ENCODE measurements at regions not wholly inside any gene's neighbourhood (a gene's known extent, or its start where the extent isn't known, plus 50 kb on each side); places are given as distances from the start of the nearest gene placed in this dataset.

DNA sequence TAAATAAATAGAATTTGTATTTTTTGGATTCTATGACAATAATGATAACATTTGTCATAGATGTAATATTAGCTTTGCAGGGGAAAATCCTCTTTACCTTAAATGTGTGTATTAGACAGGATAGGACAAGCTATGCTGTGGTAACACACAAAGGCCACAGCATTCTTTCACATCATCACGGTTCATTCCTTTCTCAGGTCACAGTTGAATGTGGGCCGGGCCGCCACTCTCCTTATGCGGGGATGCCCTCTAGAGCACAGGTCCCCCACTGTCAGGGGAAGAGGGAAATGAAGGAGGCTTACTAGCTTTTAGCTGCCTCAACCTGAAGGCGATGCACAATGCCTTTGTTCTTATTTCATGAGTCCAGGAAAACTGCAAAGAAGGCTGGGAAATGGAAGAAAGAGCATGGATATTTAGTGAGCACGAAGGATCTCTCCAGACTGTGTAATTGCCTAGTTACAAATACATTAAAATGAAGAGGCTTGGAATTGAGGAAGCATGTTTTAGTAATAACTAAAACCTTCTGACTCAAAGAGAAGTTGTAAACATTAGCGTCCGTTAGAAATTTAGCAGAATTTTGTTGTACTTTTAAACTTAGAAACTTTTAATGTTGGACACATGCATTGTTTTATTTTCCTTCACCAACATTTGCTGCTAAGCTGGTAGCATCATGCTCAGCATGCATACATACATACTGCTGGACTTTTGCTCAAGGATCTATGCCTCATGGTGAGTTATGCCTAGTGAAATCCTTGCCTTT lies 248.9 kb upstream of the FOXQ1 start:
- no peak for DNase-seq (ENCODE audit: low spot score)

DNA sequence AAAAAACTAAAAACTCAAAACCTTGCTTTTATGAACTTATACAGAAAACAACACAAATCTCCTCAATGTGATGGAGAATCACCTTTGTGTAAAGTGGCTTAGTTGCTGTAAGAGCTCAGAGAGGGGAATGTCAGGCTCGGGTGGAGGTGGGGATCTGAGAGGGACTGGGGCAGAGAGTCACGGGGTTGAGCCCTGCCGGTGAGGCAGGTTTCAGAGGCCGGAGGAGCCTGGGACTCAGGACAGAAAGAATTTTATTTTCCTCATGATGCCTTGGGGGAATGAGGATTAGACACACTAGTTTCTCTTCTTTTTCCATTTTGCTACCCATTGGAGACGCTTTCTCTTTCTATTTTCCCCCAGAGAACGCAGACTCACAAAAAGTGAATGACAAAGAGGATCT lies 252.3 kb upstream of the FOXQ1 start:
- no peak for DNase-seq (ENCODE audit: low spot score)

DNA sequence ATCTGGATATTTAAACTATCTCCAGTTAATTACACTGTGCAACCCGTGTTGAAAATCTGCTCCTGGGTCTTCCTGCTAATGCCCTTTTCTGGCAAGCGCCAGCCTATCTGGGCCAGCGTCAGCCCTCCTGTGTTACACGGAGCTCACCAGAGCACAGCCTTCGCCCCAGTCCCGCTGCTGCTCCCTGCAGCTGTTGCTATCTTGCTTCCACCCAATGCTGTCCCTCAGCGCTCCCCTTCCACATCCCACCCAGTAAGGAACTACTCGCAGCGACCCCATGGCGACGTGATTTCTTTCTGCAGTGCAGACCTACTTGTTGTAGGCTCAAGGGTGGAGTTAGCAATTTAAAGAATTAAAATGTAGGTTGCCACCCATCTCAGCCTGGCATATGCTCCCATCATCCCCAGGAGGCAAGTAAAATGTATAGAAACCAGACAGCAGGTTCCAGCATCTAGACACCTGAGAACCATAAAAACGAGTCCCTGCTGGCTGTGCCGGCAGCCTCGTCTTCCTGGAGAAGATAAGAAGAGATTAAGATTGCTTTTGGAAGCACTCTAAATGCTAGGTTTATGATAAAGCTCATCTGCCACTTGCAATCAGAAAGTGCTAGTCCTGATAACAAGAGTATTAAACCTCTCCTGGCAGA lies 254.3 kb upstream of the FOXQ1 start:
- DNase-seq (ENCODE audit: low spot score) = no peak

DNA sequence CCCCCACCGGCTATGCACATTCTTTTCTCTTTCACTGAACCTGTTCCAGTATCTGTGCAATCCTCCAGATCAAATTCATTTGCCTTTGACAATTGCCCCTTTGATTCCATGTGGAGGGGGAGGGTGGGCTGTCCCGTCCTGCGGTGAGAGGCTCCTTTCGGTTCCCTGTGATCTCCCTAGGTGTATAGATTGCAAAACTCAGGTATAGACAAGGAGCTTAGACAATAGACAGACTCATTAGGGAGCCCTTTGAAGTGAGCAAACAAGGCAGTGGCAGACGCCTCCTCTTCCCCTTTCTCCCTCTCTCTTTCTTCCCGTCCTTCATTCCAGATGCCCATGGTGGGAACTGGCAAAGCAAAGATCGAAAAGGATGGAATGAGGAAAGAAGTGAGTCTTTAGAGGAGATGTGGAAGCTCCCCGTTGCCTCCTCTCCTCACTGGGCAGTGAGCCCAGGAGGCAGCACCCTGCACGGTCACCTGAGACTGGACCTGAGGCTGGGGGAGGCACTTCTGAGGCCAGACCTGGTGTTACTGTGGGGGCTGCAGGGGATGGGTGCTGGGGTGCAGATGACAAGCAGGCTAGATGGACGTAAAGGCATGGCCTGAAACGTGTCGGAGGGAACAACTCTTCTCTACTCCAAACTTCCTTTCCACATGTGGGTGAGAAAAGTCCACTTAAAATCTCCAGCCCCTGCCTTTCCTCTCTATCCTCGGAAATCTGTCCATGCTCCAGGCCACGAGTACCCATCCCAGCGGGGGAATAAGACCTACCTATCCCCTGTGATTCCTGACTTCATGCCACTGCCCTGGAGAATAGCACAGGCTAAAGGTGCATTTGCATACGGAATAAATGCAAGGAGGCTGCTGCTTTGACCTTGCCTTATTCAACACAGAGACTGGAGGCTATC lies 256.6 kb upstream of the FOXQ1 start:
- no peak for DNase-seq (ENCODE audit: low spot score)

DNA sequence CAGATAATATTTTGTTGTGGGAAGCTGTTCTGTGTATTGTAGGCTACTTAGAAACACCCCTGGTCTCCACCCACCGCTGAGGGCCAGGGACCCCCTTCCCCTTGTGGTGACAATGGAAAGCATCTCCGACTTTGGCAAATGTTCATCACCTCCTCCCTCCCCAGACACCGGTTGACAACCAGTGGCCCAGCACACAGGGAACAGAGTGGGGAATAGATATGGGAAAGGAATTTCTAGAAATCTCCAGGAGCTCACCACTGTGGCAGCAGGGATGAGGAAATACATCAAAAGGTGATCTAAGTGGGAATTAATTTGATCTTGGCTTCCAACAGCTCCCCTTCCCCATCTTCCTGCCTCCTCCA lies 257.3 kb upstream of the FOXQ1 start:
- no peak for DNase-seq (ENCODE audit: low spot score)

DNA sequence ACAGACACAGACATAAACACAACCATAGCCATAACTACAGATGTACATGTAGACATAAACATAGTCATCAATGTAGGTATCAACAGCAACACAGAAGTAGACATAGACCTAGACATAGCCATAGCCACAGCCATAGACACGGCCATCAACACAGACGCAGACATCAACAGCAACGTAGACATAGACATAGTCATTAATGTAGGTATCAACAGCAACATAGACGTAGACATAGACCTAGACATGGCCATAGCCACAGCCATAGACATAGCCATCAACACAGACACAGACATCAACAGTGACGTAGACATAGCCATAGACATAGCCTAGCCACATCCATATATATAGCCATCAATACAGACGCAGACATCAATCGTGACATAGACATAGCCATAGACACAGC lies 258.3 kb upstream of the FOXQ1 start:
- DNase-seq (ENCODE audit: low spot score) = no peak

DNA sequence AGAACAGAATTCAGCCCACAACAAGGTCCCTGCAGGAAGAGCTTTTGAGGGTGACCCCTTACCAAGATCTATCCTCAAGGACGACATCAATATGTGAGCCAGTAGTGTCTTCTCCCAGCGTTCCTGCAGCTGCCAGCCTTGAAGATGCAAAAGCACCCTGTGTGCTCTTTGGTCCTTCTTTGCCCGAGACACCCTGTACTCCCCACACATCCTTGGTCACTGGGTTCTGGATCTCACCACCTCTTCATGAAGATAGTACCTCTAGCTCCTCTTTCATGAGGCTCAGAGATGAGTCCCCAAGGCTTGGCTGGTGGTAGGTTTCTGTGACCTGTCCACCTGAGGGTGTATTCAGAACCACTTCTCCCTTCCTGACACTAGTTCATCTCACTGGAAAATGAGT lies 259.6 kb upstream of the FOXQ1 start:
- no peak for DNase-seq (ENCODE audit: low spot score)

DNA sequence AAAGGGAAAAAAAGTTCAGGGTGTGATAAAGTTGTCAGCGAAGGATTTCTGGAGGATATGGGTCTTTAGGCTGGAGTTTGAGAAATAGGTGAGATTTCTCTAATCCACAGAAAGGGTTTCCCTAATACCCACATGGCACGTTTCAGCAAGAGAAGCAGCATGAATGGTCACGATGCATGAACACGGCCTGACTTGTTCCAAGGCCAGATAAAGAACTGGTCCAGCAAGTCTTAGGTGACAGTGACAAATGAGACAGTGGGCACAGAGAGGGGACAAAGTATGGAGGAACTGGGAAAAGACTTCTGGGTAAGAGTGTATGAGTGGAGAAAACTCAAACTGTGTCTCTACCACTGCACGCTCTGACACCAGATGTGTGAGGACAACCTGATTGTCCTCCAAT lies 262.0 kb upstream of the FOXQ1 start:
- DNase-seq (ENCODE audit: low spot score) = no peak

DNA sequence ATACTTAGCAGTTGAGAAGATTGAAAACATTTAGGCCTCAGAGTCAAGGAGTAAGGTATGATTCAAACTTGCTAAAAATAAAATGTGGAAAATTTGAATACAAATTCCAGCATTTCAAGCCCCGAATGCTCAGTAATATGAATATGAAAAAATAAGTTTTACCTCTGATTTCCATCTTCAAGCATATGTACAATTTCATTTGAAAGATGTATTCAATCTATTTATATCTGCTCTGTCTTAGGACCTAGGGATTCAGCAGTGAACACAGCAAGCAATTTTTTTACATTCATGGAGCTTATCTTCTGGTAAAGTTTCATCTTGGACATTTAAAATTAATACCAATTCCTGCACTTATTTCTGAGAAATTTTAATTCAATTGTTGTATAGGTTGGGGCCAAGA lies 262.7 kb upstream of the FOXQ1 start:
- no peak for DNase-seq (ENCODE audit: low spot score)

DNA sequence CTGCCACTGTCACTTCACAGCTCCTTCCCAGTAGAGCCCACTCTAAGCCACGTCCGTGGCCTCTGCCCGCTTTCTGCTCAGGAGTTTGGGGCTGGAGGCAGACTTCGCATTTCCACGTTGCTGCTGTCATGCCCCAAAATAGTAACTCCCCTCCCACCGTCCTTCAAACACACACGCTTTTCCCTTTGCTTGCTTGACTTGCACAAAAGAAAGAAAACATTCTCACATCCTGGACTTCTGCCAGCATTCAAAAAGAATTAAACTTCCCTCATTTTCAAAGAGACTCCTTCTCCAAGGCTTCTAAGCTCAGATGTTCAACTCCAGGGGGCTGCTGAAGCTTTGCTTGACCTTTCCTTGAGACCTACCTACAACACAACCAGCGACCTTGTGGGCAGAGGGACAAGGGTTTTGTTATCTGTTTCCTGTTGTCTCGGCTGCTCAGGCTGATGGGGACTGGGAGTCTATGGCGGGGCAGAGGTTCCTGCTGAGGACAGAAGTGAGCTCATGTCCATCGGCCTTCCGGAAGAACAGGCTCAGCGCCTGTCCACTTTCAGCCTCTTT lies 263.8 kb upstream of the FOXQ1 start:
- DNase-seq (ENCODE audit: low spot score) = no peak

DNA sequence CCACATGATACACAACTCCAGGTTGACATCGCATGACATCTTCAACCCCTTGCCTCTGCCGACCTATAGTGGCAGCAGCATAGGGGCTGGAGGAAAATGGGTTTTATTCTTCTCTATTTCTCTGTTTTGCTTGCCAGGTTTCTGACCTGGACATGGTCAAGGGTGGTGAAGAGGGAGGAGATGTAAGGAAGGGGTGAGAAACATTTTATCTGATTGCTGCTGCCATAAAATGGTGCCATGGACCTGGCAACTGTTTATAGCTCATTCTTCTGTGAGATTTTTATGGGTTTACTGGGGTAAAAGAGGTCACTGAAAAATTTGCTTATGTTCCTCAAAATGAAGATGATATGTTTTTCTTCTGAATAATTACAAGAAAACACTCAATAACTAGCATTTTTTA lies 266.7 kb upstream of the FOXQ1 start:
- DNase-seq (ENCODE audit: low spot score) = no peak

DNA sequence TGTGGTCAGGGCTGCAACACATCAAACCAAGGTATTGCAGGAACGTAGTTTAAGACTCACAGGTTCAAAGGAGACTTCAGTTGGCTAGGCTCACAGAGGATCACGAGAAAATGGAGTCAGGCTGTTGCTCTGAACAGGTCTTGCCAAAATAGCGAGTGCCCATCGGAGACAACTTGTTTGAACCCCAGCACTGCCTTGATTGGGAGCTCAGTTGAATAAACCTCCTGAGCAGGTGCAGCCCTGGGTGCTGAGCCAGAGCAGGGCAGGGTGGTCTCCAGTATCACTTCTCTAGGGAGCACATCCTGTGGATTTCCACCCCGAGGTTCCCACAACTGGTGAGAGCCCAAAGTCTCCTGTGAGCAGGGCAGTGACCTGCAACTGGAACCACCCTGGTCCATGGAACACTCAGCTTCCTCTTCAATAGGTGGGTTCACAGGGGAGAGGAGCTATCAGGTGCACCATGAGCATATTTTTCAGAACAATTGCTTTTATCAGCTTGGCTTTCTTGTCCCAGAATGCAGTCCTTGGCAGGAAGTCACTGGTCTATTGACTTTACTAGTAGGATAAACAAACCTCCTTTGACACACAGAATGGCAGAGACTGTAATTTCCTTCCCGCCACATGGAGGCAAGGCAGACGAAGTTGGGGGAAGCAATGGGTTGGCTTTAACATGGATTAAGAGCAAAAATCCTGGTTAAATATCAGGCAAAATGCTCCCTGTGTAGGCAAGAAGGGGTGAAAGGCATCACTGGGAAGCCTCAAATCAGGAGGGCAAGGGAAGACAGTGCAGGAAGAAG lies 267.7 kb upstream of the FOXQ1 start:
- no peak for DNase-seq (ENCODE audit: low spot score)

DNA sequence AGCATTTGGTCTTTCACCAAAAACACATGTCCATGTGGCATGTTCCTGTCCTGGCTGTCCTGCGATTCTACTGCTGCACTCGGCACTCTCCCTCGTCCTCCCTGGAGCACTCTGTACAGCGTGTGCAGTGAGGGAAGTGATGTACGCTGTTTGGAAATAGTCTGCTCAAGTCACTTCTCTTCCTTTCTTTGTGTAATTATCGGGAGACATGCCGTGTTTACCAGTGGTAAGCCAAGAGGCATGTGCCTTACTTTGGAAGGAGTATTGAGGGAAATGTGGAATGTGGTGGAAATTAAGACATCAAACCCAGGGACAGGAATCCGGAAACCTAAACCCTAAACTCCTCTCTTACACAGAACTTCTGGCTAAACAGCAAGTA lies 268.5 kb upstream of the FOXQ1 start:
- no peak for DNase-seq (ENCODE audit: low spot score)

DNA sequence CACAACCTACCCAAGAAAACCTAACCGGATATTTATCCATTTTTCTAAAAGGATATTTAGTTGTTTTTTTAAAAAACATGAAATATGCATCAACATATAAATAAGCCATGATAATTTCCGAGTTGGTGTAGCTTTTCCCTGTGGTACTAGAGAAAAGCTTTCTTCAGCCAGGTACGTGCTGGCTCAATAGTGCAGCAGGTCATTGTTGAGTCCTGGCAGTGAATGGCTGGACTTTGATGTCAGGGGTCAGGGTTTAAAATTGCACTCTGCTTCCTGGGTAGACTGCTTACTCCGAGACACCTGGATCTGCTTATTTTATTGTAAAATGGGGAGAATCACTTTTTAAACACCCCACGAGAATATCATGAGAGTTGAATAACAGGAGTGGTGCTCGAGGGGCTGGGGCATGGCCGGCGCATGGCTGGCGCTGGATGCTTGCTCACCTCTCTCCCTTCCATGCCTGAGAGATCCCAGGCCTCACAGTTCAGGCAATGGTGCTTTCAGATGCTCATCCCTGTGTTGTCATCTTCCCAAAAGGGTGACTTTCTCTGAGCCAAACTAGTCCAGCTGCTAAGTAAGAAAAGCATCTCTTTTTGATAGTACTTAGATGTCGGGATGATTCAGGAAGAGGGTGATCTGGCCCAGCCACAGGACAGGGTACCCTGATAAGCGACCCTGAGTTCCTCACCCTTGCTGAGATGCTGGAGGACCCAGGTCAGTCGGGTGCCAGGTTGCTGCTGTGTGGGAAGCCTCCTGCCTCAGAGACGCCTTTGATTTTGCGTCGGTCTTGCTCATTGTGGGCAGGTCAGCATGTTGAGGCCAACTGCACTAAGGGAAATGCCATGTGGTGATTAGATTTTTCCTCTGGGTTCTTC lies 269.1 kb upstream of the FOXQ1 start:
- DNase-seq (ENCODE audit: low spot score) = no peak

DNA sequence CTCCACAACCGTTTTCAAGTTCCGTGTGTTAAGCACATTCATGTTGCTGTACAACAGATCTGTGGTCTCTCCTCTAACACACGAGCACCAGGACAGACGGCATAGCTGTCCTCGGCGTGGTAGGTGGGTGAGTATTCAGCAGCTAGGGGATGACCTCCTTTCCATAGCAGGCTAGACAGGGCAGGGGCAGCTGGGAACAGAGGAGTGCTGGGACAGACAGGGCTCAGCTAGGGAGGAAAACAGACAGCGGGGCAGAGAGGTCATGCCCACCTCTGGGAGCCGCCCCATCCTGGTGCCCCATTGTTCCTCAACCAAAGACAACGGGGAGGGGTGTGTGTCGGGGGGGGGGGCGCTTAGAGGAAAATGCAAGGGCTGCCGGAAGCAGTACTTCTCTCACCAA lies 271.5 kb upstream of the FOXQ1 start:
- DNase-seq (ENCODE audit: low spot score) = no peak

DNA sequence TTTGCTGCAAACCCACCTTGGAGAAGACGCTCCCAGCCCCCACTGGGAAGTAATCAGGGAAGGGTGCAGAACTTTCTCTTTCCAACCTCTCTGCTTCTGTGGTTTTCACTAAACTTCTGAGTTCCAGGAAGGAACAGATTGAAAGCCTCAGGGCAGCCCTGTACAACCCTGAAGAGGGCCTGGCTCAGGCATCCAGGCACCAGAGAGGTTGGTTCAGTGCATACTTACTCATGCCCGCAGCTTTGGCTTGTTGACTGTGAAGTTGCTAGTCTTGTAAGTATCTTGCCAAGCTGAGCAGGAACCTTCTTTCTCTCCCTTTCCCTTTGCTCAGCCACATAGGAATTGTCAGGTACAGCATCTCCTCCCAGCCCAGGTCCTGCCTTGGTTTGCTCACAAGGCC lies 272.2 kb upstream of the FOXQ1 start:
- DNase-seq (ENCODE audit: low spot score) = no peak

DNA sequence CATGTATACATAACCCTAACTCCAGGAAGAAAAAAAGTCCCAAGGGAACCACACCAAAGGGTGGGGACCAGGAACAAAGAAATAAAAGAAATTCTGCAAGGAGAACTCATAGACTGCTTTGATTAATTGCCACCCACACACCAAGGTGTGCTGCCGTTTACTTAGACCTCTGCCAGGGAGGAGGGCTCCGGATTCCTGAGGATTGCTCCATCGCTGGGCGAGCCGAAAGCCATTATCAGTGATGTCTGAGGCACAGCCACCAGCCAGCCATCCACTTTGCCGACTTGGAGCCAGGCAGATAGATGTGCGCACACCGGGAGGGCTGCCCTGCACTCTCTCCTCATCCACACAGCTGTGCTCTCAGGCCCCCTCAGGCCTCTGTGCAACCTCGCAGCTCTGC lies 272.7 kb upstream of the FOXQ1 start:
- DNase-seq (ENCODE audit: low spot score) = no peak

DNA sequence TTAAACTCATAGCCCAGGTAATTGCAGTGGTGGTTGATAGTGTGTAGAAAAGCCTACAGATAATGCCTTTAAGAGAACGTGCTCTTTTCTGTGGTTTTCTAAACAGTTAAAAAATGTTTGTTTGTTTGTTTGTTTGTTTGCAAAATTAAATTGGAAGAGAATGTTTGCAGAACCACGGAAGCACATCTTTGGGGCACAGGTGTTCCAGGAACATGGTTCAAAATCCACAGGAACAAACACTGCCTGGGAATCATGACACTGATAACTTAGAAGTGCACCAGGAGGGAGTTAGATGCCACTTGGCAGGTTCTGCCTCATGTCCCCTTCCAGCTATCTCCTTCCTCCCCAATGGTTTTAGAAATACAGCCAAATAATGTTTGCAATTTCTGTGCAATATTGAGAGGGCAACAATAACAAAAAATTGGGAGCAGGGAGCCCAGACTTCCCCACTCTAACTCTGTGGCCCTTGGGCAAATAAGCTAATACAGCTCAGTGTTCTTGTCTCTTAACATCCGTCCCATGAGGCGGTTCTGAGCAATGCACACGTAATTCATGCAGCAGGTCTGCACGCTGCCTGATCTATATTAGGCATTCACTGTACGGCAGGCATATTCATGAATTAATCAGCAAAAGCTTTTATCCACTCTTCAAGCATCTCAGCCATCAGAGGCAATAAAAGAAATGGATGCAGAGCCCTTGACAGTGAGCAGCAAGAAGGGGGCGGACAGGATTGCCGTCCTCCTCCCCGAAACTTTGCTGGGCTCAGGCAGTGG lies 274.3 kb upstream of the FOXQ1 start:
- no peak for DNase-seq (ENCODE audit: low spot score)

DNA sequence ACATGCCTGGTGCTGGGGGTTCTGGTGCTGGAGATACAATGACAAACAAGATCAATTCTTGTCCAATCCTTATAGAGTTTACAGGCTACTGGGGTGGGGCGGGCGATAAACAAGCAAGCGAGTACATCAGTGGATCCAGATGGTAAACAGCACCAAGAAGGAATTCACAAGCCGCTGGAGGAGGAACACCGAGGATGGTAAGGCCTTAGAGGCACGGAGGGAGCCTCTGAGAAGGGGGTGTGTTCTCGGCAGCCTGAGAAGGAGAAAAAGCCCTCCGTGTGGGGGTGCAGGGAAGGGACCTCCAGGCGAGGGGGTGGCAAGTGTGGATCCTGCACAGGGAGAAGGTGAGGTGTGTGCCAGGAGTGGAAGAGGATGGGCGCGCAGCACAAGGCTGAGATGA lies 276.5 kb upstream of the FOXQ1 start:
- no peak for DNase-seq (ENCODE audit: low spot score)

DNA sequence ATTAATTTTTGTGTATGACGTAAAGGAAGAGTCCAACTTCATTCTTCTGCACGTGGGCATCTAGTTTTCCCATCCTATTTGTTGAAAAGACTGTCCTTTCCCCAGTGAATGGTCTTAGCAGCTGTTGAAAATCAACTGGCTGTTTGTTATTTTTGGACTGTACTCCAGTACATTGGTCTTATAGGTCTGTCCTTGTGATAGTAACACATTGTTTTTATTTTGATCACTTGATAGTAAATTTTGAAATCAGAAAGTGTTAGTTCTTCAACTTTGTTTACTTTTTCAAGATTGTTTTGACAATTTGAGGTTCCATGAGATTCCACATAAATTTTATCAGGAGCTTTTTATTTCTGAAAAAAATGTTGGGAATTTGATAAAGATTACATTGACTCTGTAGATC lies 280.2 kb upstream of the FOXQ1 start:
- DNase-seq (ENCODE audit: low spot score) = no peak

All from globus pallidus (tissue), 1 donor.